Thymus (tissue), 11 donors: ENCODE measurements at regions not wholly inside any gene's neighbourhood (a gene's known extent, or its start where the extent isn't known, plus 50 kb on each side); places are given as distances from the start of the nearest gene placed in this dataset.

Source experiments
- DNase-seq, 9 donors: peaks; one replicate each; pipeline ENCODE4 v3.0.0-alpha.2; 2013; ENCODE audit warnings: low spot score in 9 of 9, low read depth in 6 of 9, missing footprints in 1 of 9
- H3K27ac ChIP-seq, 2 donors: one replicate each; pipeline ENCODE4 v1.5.1; 2013; ENCODE audit warnings: control low read depth in 1 of 2, low read depth in 1 of 2, low read length in 1 of 2, mild to moderate bottlenecking in 1 of 2, moderate library complexity in 1 of 2
- H3K27me3 ChIP-seq, 2 donors: one replicate each; pipeline ENCODE4 v1.5.1; 2013; ENCODE audit warnings: low read length in 1 of 2; ENCODE audit not compliant: control insufficient read depth in 2 of 2, insufficient read depth in 1 of 2
- H3K36me3 ChIP-seq, 2 donors: one replicate each; pipeline ENCODE4 v1.5.1; 2013; ENCODE audit warnings: low read length in 1 of 2, mild to moderate bottlenecking in 1 of 2, moderate library complexity in 1 of 2; ENCODE audit not compliant: control insufficient read depth in 2 of 2, insufficient read depth in 2 of 2
- H3K4me1 ChIP-seq, 2 donors: one replicate each; pipeline ENCODE4 v1.5.1; 2013; ENCODE audit warnings: low read length in 2 of 2; ENCODE audit not compliant: control insufficient read depth in 2 of 2, insufficient read depth in 2 of 2
- H3K4me3 ChIP-seq, 2 donors: one replicate each; pipeline ENCODE4 v1.5.1; 2013; ENCODE audit warnings: low read length in 2 of 2, control low read depth in 1 of 2, mild to moderate bottlenecking in 1 of 2
- H3K9me3 ChIP-seq, 2 donors: one replicate each; pipeline ENCODE4 v1.5.1; 2013; ENCODE audit warnings: low read length in 1 of 2, mild to moderate bottlenecking in 1 of 2; ENCODE audit not compliant: control insufficient read depth in 2 of 2, insufficient read depth in 1 of 2
- WGBS: extraction: QIAGEN DNeasy Blood & Tissue Kit; methylation state at CpG from one replicate; pipeline ENCODE4 v1.1.7; 2013; 5-methylcytosine and 5-hydroxymethylcytosine counted together
- donor health status: healthy.

DNA sequence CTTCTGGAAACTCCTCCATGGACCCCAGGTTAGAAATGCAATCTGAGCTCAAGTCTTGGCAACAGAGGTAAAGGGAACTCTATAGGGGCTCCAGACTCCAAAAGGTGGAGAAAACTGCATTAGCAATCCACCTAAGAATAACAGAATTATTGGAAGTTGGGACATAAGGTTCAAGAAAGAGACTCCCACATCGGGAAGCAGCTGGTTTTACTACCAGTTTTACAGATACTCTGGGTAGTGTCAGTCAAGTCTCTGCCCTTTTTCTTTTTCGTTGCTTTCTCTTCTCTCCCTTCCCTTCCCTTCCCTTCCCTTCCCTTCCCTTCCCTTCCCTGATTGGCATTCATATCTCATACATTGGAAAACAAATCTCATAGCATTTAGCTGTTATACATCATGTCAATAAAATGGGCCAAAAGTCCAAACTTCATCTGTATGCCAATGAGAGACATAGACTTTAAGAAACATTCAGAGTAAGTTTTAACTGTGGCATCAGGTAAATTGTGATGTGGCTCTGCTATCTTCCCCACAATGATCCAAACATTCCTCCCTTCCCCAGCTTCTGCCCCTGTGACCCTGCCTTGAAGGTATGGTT is 166.7 kb downstream of the KCNE4 start:
- Histone ChIP-seq H3K36me3 (no peaks in the 10 kb centered on the region), H3K27ac (no peak overlapping the region), H3K9me3 (no peaks in the 10 kb centered on the region), H3K4me1 (no peaks in the 10 kb centered on the region), H3K4me3 (no peak overlapping the region), H3K27me3 (no peaks in the 10 kb centered on the region)
- 77% methylated on average over 2 of the region's 2 CpGs for WGBS
- no peak for DNase-seq

DNA sequence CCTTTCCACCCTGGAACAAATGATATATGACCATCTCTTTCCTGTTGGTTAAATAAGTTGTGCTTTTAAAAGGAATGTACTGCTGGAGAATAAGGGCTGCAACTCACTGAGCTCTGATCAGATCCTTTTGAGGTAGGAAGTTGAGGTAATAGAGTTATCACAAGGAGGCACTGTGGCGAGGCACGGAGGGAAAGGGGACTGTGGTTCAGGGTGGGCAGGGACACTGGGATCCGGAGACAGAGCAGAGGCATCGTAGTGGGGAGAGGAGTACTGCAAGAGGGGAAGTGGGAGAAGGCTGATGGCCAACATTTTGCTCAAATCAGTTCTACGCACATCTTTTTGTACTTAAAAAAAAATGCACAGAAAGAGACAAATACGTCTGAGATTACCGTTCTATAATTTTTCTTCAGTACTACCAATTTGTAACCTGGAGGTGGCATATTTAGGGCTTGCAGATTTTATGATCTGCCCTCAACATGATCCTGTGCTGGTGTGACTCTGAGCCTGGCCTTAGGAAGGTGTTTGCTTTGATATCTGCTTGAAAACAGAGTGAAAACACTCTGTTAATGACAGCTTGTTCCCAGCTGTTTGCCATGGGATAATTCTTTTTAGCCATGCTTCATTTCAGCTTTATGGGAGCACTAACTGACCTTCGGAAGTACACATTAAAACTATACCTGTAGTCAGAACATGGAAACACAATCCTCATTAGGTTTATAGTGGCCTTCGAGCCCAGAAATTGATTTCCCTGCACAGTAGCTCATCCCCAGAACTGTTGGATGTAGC is 168.1 kb downstream of the KCNE4 start:
- WGBS = 81% methylated on average over 9 of the region's 9 CpGs
- Histone ChIP-seq H3K4me3 (no peak overlapping the region), H3K27ac (no peak overlapping the region), H3K27me3 (no peaks in the 10 kb centered on the region), H3K36me3 (no peaks in the 10 kb centered on the region), H3K9me3 (no peaks in the 10 kb centered on the region), H3K4me1 (no peaks in the 10 kb centered on the region)
- DNase-seq = no peak

DNA sequence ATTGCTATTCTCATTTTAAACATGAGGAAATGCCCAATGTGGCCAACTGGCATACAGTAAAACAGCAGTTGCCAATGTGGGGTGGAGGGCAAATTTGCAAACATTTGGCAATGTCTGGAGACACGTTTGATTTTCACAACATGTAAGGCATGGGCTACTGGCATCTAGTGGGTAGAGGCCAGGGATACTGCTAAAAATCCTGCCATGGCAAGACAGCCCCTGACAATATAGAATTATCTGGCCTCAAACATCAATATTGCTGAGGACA is 168.6 kb downstream of the KCNE4 start:
- DNase-seq = no peak
- Histone ChIP-seq H3K4me3 (no peak overlapping the region), H3K27ac (no peak overlapping the region), H3K9me3 (no peaks in the 10 kb centered on the region), H3K4me1 (no peaks in the 10 kb centered on the region), H3K36me3 (no peaks in the 10 kb centered on the region), H3K27me3 (no peaks in the 10 kb centered on the region)
- WGBS = 61% methylated on average over 1 of the region's 1 CpG

DNA sequence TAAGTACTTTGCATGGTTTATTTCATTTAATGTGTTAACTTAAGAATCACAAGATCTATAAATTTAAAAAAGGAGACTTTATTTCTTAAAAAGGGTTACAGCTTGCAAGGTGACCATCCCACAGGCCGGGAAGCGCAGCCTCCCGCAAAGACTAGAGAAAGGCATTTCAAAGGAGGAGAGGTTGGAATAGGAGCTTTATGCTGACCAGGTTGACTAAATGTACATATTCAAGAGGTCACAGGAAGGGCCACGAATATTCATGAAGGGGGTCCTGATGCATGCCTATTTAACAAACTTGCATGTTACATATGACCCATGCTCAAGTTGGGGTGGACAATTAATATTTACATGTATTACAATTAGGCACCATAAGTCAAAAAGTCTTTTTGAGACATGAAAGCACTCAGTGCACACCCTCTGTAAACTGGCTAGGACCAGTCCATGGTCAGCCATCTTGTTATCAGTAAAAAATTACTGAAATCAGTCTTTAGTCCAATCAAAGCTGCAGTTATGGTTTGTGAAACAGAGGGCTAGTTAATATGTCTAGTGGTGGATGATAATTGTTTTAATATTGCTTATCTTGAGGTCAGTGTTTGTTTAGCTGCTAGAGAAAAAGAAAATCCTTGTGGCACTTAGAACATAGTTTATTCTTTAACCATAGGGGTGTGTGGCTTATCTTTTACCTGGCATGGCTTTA is 169.3 kb downstream of the KCNE4 start:
- WGBS = 76% methylated on average over 4 of the region's 4 CpGs
- Histone ChIP-seq H3K4me1 (no peaks in the 10 kb centered on the region), H3K36me3 (no peaks in the 10 kb centered on the region), H3K4me3 (no peak overlapping the region), H3K27me3 (no peaks in the 10 kb centered on the region), H3K9me3 (no peaks in the 10 kb centered on the region), H3K27ac (no peak overlapping the region)
- DNase-seq = no peak

DNA sequence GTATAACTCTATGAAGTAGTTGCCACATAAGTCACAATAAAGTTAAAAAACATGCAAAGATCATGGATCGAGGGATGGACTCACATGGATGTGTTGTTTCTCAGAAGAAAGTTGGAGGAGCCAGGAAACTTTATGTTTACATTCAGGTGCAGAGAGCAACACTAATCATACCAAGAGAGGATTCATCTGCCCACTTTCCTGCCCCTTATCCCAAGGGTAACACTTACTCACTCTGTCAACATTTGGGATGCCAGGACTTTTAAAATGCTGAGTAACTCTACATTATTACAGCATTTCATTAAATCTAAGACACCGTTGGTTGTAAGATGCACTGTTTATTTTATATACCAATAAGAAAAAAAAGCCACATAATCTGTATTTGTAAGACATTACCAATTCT is 170.4 kb downstream of the KCNE4 start:
- no peak for DNase-seq
- no peaks in the 10 kb centered on the region for H3K36me3 ChIP-seq
- H3K27me3 ChIP-seq = no peaks in the 10 kb centered on the region
- H3K4me3 ChIP-seq = no peak overlapping the region
- no peak overlapping the region for H3K27ac ChIP-seq
- no peaks in the 10 kb centered on the region for H3K4me1 ChIP-seq
- WGBS = 95% methylated on average over 2 of the region's 2 CpGs
- no peaks in the 10 kb centered on the region for H3K9me3 ChIP-seq

DNA sequence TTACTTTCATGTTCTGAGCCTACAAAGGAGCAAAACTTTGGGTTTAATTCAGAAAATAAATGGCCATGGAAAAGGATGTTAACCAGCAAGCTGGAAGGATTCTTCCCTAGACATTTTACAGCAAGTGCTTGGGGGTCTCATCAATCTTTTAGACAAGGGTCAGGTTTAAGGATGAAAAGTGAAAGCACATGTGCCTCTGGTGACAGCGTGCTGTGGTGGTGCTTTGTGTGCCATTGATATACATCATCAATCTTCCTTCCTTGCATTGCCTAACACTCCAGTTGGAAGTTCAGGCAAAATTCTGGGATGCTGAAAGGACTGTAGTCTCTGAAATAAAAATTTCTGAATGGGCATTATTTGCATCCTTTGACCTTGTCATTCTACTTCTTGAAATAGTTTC is 171.2 kb downstream of the KCNE4 start:
- Histone ChIP-seq H3K36me3 (no peaks in the 10 kb centered on the region), H3K27ac (no peak overlapping the region), H3K27me3 (no peaks in the 10 kb centered on the region), H3K9me3 (no peaks in the 10 kb centered on the region), H3K4me3 (no peak overlapping the region), H3K4me1 (no peaks in the 10 kb centered on the region)
- 68% methylated on average over 1 of the region's 1 CpG for WGBS
- DNase-seq = no peak

DNA sequence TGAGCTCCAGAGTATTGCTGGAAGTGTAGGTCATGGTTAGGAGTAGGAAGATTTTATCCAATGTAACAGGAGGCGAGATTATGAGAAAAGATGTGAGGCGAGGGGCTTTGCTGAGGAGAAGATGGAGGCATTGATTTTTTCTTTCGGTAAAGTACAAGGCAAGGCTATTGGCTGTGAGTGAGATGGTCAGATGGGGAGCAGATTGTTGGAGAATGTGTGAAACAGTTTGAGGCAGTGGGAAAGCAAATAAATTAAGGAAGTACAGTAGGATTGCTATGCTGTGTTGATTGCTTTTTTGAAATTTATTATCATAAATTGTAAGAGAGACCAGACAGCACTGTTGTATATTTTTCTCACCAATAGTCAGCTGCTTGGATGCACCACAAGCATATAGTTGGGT is 173.3 kb downstream of the KCNE4 start:
- H3K9me3 ChIP-seq = no peaks in the 10 kb centered on the region
- no peaks in the 10 kb centered on the region for H3K27me3 ChIP-seq
- H3K4me1 ChIP-seq = no peaks in the 10 kb centered on the region
- H3K36me3 ChIP-seq = no peaks in the 10 kb centered on the region
- 95% methylated on average over 3 of the region's 3 CpGs for WGBS
- DNase-seq = no peak
- no peak overlapping the region for H3K27ac ChIP-seq
- no peak overlapping the region for H3K4me3 ChIP-seq

DNA sequence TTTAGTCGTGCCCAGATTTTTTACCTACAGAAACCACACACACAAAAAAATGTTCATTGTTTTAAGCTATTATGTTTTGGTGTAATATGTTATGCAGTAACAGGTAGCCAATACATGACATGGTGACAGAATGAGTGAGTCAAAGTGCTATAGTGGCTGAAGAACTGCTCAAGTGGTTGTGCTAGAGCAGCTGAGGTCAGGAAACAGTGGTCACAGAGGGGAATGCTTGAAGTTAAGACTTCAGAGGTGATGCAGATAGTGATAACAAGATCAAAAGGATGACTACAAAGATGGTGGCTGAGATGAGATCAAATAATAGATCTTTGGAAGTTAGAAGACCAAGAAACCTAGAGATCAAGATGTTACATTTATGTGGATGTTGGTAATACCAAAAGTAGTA is 174.3 kb downstream of the KCNE4 start:
- H3K27me3 ChIP-seq = no peaks in the 10 kb centered on the region
- H3K4me1 ChIP-seq = no peaks in the 10 kb centered on the region
- DNase-seq = no peak
- H3K36me3 ChIP-seq = no peaks in the 10 kb centered on the region
- 35% methylated on average over 1 of the region's 1 CpG for WGBS
- no peak overlapping the region for H3K4me3 ChIP-seq
- no peaks in the 10 kb centered on the region for H3K9me3 ChIP-seq
- H3K27ac ChIP-seq = no peak overlapping the region

DNA sequence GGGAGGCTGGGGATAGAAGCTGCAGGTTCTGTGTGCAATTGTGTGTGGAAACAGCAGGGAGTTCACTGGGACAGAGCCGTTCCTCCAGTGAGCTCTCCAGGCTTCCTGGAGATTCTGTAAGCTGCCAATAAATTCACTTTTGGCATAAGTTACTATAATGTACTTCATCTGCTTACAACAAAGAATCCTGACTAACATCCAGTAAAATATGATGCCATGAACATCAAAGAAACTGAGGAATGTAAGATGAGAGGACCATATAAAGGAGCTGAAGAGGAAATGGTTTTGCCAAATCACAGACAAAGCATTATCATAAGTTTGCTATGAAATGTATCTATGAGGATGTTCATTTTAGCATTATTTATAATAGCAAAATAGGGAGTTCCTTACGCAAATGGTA is 175.3 kb downstream of the KCNE4 start:
- Histone ChIP-seq H3K9me3 (no peaks in the 10 kb centered on the region), H3K27ac (no peak overlapping the region), H3K36me3 (no peaks in the 10 kb centered on the region), H3K27me3 (no peaks in the 10 kb centered on the region), H3K4me3 (no peak overlapping the region), H3K4me1 (no peaks in the 10 kb centered on the region)
- WGBS = 56% methylated on average over 2 of the region's 2 CpGs
- no peak for DNase-seq
